ENCODE measurements at regions not wholly inside any gene's neighbourhood (a gene's known extent, or its start where the extent isn't known, plus 50 kb on each side); places are given as distances from the start of the nearest gene placed in this dataset.
"Not testable (repeated sequence)": the region's sequence is repeated elsewhere in the genome, so short reads cannot be mapped to it uniquely, and the experiment has no call there.

- not testable (repeated sequence) for H4K8ac ChIP-seq (ENCODE audit: low read length); H4K91ac ChIP-seq (ENCODE audit: low read length); H2BK12ac ChIP-seq (ENCODE audit: low read length in 2 of 2); H3K4ac ChIP-seq (ENCODE audit: low read depth in 1 of 2, low read length in 2 of 2); H3K9ac ChIP-seq (ENCODE audit: low read length); H3K18ac ChIP-seq (ENCODE audit: low read depth in 1 of 2, low read length in 2 of 2); H3K4me1 ChIP-seq (ENCODE audit: control insufficient read depth, insufficient read depth, low read depth, low read length); H2BK15ac ChIP-seq (ENCODE audit: low read depth, poor library complexity, severe bottlenecking); H2BK5ac ChIP-seq (ENCODE audit: low read depth, low read length, poor library complexity, severe bottlenecking); H2AFZ ChIP-seq (ENCODE audit: low read depth, low read length); H3K27ac ChIP-seq (ENCODE audit: low read length, poor library complexity, severe bottlenecking); H3K4me2 ChIP-seq (ENCODE audit: low read length, poor library complexity, severe bottlenecking); H3K14ac ChIP-seq (ENCODE audit: low read length in 2 of 2); H3K4me3 ChIP-seq (ENCODE audit: insufficient read depth in 1 of 2, low read depth in 1 of 2, low read length in 2 of 2); H2BK120ac ChIP-seq (ENCODE audit: low read depth, low read length); H3K36me3 ChIP-seq (ENCODE audit: control insufficient read depth in 1 of 2, insufficient read depth in 2 of 2, low read depth in 1 of 2, low read length in 2 of 2); H3K79me1 ChIP-seq (replicated peaks; ENCODE audit: low read length, poor library complexity, severe bottlenecking); H3K9me3 ChIP-seq (ENCODE audit: control insufficient read depth, low read length); H3K27me3 ChIP-seq (ENCODE audit: control insufficient read depth in 1 of 2, insufficient read depth in 1 of 2, low read length in 2 of 2); H3K23ac ChIP-seq (ENCODE audit: low read length in 2 of 2); H2AK5ac ChIP-seq (ENCODE audit: low read length, severe bottlenecking); DNase-seq
- 96% methylated on average over 14 of the region's 14 CpGs for WGBS
These were observed 64.9 kb upstream of the ARSJ start for GRCh38 chr4:114044351-114044750.

GRCh38 chr4:114046331-114046730 is 66.9 kb upstream of the ARSJ start:
- no peak overlapping the region for H2BK12ac ChIP-seq (ENCODE audit: low read length in 2 of 2)
- H3K9me3 ChIP-seq (ENCODE audit: control insufficient read depth, low read length): no peaks in the 10 kb centered on the region
- no peak overlapping the region for H3K4me3 ChIP-seq (ENCODE audit: insufficient read depth in 1 of 2, low read depth in 1 of 2, low read length in 2 of 2)
- H3K23ac ChIP-seq (ENCODE audit: low read length in 2 of 2): no peak overlapping the region
- H3K18ac ChIP-seq (ENCODE audit: low read depth in 1 of 2, low read length in 2 of 2): no peak overlapping the region
- no peak overlapping the region for H4K8ac ChIP-seq (ENCODE audit: low read length)
- DNase-seq: no peak
- no peak overlapping the region for H3K14ac ChIP-seq (ENCODE audit: low read length in 2 of 2)
- H2BK5ac ChIP-seq (ENCODE audit: low read depth, low read length, poor library complexity, severe bottlenecking): no peak overlapping the region
- H2BK120ac ChIP-seq (ENCODE audit: low read depth, low read length): no peak overlapping the region
- no peak overlapping the region for H4K91ac ChIP-seq (ENCODE audit: low read length)
- no peaks in the 10 kb centered on the region for H3K79me1 ChIP-seq (replicated peaks; ENCODE audit: low read length, poor library complexity, severe bottlenecking)
- H3K27me3 ChIP-seq (ENCODE audit: control insufficient read depth in 1 of 2, insufficient read depth in 1 of 2, low read length in 2 of 2): no peaks in the 10 kb centered on the region
- H3K36me3 ChIP-seq (ENCODE audit: control insufficient read depth in 1 of 2, insufficient read depth in 2 of 2, low read depth in 1 of 2, low read length in 2 of 2): no peaks in the 10 kb centered on the region
- 94% methylated on average over 2 of the region's 3 CpGs for WGBS
- H3K4ac ChIP-seq (ENCODE audit: low read depth in 1 of 2, low read length in 2 of 2): no peak overlapping the region
- H2AK5ac ChIP-seq (ENCODE audit: low read length, severe bottlenecking): no peak overlapping the region
- H3K4me2 ChIP-seq (ENCODE audit: low read length, poor library complexity, severe bottlenecking): no peak overlapping the region
- H2BK15ac ChIP-seq (ENCODE audit: low read depth, poor library complexity, severe bottlenecking): no peak overlapping the region
- no peak overlapping the region for H3K27ac ChIP-seq (ENCODE audit: low read length, poor library complexity, severe bottlenecking)
- no peak overlapping the region for H3K9ac ChIP-seq (ENCODE audit: low read length)
- H3K4me1 ChIP-seq (ENCODE audit: control insufficient read depth, insufficient read depth, low read depth, low read length): no peaks in the 10 kb centered on the region
- no peak overlapping the region for H2AFZ ChIP-seq (ENCODE audit: low read depth, low read length)

GRCh38 chr4:114048154-114048553 is 68.7 kb upstream of the ARSJ start:
- not testable (repeated sequence) for H3K27me3 ChIP-seq (ENCODE audit: control insufficient read depth in 1 of 2, insufficient read depth in 1 of 2, low read length in 2 of 2); H2BK5ac ChIP-seq (ENCODE audit: low read depth, low read length, poor library complexity, severe bottlenecking); H3K79me1 ChIP-seq (replicated peaks; ENCODE audit: low read length, poor library complexity, severe bottlenecking); DNase-seq; H2AK5ac ChIP-seq (ENCODE audit: low read length, severe bottlenecking); H3K4me2 ChIP-seq (ENCODE audit: low read length, poor library complexity, severe bottlenecking); H3K9me3 ChIP-seq (ENCODE audit: control insufficient read depth, low read length); H3K18ac ChIP-seq (ENCODE audit: low read depth in 1 of 2, low read length in 2 of 2); H2BK120ac ChIP-seq (ENCODE audit: low read depth, low read length); H4K8ac ChIP-seq (ENCODE audit: low read length); H3K9ac ChIP-seq (ENCODE audit: low read length); H4K91ac ChIP-seq (ENCODE audit: low read length); H3K27ac ChIP-seq (ENCODE audit: low read length, poor library complexity, severe bottlenecking); H3K4me1 ChIP-seq (ENCODE audit: control insufficient read depth, insufficient read depth, low read depth, low read length); H2BK12ac ChIP-seq (ENCODE audit: low read length in 2 of 2); H3K14ac ChIP-seq (ENCODE audit: low read length in 2 of 2); H2BK15ac ChIP-seq (ENCODE audit: low read depth, poor library complexity, severe bottlenecking); H3K4ac ChIP-seq (ENCODE audit: low read depth in 1 of 2, low read length in 2 of 2); H3K36me3 ChIP-seq (ENCODE audit: control insufficient read depth in 1 of 2, insufficient read depth in 2 of 2, low read depth in 1 of 2, low read length in 2 of 2); H3K4me3 ChIP-seq (ENCODE audit: insufficient read depth in 1 of 2, low read depth in 1 of 2, low read length in 2 of 2); H3K23ac ChIP-seq (ENCODE audit: low read length in 2 of 2); H2AFZ ChIP-seq (ENCODE audit: low read depth, low read length)
- 100% methylated on average over 3 of the region's 3 CpGs for WGBS

- Histone ChIP-seq H2BK15ac (ENCODE audit: low read depth, poor library complexity, severe bottlenecking) (no peak overlapping the region), H2BK5ac (ENCODE audit: low read depth, low read length, poor library complexity, severe bottlenecking) (no peak overlapping the region), H3K27me3 (ENCODE audit: control insufficient read depth in 1 of 2, insufficient read depth in 1 of 2, low read length in 2 of 2) (no peaks in the 10 kb centered on the region), H2AFZ (ENCODE audit: low read depth, low read length) (no peak overlapping the region), H3K4me2 (ENCODE audit: low read length, poor library complexity, severe bottlenecking) (no peak overlapping the region), H4K91ac (ENCODE audit: low read length) (no peak overlapping the region), H3K79me1 (replicated peaks; ENCODE audit: low read length, poor library complexity, severe bottlenecking) (no peaks in the 10 kb centered on the region), H3K4me3 (ENCODE audit: insufficient read depth in 1 of 2, low read depth in 1 of 2, low read length in 2 of 2) (no peak overlapping the region), H3K9me3 (ENCODE audit: control insufficient read depth, low read length) (no peaks in the 10 kb centered on the region), H2AK5ac (ENCODE audit: low read length, severe bottlenecking) (no peak overlapping the region), H3K4ac (ENCODE audit: low read depth in 1 of 2, low read length in 2 of 2) (no peak overlapping the region), H3K9ac (ENCODE audit: low read length) (no peak overlapping the region), H2BK120ac (ENCODE audit: low read depth, low read length) (no peak overlapping the region), H3K18ac (ENCODE audit: low read depth in 1 of 2, low read length in 2 of 2) (no peak overlapping the region), H3K14ac (ENCODE audit: low read length in 2 of 2) (no peak overlapping the region), H3K23ac (ENCODE audit: low read length in 2 of 2) (no peak overlapping the region), H3K36me3 (ENCODE audit: control insufficient read depth in 1 of 2, insufficient read depth in 2 of 2, low read depth in 1 of 2, low read length in 2 of 2) (no peaks in the 10 kb centered on the region), H3K27ac (ENCODE audit: low read length, poor library complexity, severe bottlenecking) (no peak overlapping the region), H2BK12ac (ENCODE audit: low read length in 2 of 2) (no peak overlapping the region), H4K8ac (ENCODE audit: low read length) (no peak overlapping the region), H3K4me1 (ENCODE audit: control insufficient read depth, insufficient read depth, low read depth, low read length) (no peaks in the 10 kb centered on the region)
- DNase-seq: no peak
- 100% methylated on average over 3 of the region's 4 CpGs for WGBS
These were observed 72.8 kb upstream of the ARSJ start for GRCh38 chr4:114052227-114052626.

All from mesenchymal stem cell (in vitro differentiated cells and primary cell).